ENCODE measurements at regions not wholly inside any gene's neighbourhood (a gene's known extent, or its start where the extent isn't known, plus 50 kb on each side); places are given as distances from the start of the nearest gene placed in this dataset.

DNA sequence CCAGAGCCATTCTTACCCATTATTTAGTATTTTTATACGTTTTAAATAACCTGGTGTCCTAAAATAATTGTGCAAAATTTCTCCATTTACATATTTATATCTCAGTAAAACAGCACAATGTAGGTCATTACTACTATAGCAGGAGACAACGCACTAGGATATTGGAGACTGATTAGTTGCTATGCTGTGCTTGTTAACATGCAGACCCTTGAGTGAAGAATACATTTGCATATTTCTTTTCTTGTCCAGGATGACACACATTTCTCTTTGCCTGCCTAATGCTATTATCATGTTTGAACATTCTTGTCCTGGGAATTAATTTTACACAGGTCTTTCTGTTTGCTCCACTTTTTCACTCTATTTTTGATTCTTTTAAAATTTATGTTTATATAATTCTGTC, 823.8 kb upstream of the ATXN8OS start:
- TF ChIP-seq CTCF (IDR thresholded peaks at IDR 0.05; ENCODE audit: insufficient read depth, low read length, poor library complexity, severe bottlenecking): no peak
- Histone ChIP-seq H3K4me3 (ENCODE audit: low read depth, low read length) (no peak overlapping the region), H3K36me3 (ENCODE audit: control insufficient read depth, insufficient read depth, low read length) (no peaks in the 10 kb centered on the region), H3K27me3 (ENCODE audit: control insufficient read depth, insufficient read depth, low read length) (no peaks in the 10 kb centered on the region)
- DNase-seq (ENCODE audit: low read depth): no peak

- H3K27me3 ChIP-seq (ENCODE audit: control insufficient read depth, insufficient read depth, low read length): no peaks in the 10 kb centered on the region
- H3K36me3 ChIP-seq (ENCODE audit: control insufficient read depth, insufficient read depth, low read length): no peaks in the 10 kb centered on the region
- no peak for DNase-seq (ENCODE audit: low read depth)
- TF ChIP-seq CTCF (IDR thresholded peaks at IDR 0.05; ENCODE audit: insufficient read depth, low read length, poor library complexity, severe bottlenecking): no peak
- H3K4me3 ChIP-seq (ENCODE audit: low read depth, low read length): no peak overlapping the region
These were observed 824.3 kb upstream of the ATXN8OS start for GRCh38 chr13:69283301-69283700.

- TF ChIP-seq CTCF (IDR thresholded peaks at IDR 0.05; ENCODE audit: insufficient read depth, low read length, poor library complexity, severe bottlenecking): no peak
- H3K4me3 ChIP-seq (ENCODE audit: low read depth, low read length): no peak overlapping the region
- no peak for DNase-seq (ENCODE audit: low read depth)
- H3K36me3 ChIP-seq (ENCODE audit: control insufficient read depth, insufficient read depth, low read length): no peaks in the 10 kb centered on the region
- H3K27me3 ChIP-seq (ENCODE audit: control insufficient read depth, insufficient read depth, low read length): no peaks in the 10 kb centered on the region
These were observed 827.2 kb upstream of the ATXN8OS start for GRCh38 chr13:69280399-69280798.

- no peaks in the 10 kb centered on the region for H3K27me3 ChIP-seq (ENCODE audit: control insufficient read depth, insufficient read depth, low read length)
- DNase-seq (ENCODE audit: low read depth): no peak
- no peak for TF ChIP-seq CTCF (IDR thresholded peaks at IDR 0.05; ENCODE audit: insufficient read depth, low read length, poor library complexity, severe bottlenecking)
- H3K36me3 ChIP-seq (ENCODE audit: control insufficient read depth, insufficient read depth, low read length): no peaks in the 10 kb centered on the region
- no peak overlapping the region for H3K4me3 ChIP-seq (ENCODE audit: low read depth, low read length)
These were observed 828.4 kb upstream of the ATXN8OS start for GRCh38 chr13:69279213-69279612.

- no peak for TF ChIP-seq CTCF (IDR thresholded peaks at IDR 0.05; ENCODE audit: insufficient read depth, low read length, poor library complexity, severe bottlenecking)
- Histone ChIP-seq H3K4me3 (ENCODE audit: low read depth, low read length) (no peak overlapping the region), H3K27me3 (ENCODE audit: control insufficient read depth, insufficient read depth, low read length) (no peaks in the 10 kb centered on the region), H3K36me3 (ENCODE audit: control insufficient read depth, insufficient read depth, low read length) (no peaks in the 10 kb centered on the region)
- DNase-seq (ENCODE audit: low read depth): no peak
These were observed 833.4 kb upstream of the ATXN8OS start for GRCh38 chr13:69274231-69274630.
